MM.1S (cell line): ENCODE measurements at regions not wholly inside any gene's neighbourhood (a gene's known extent, or its start where the extent isn't known, plus 50 kb on each side); places are given as distances from the start of the nearest gene placed in this dataset.

Experiments used
- EZH2 ChIP-seq: fragments of 300-600 bp; sonication (generic); optimal IDR thresholded peaks from 2 replicates; pipeline ENCODE3; 2017; ENCODE audit warnings: low read depth, mild to moderate bottlenecking, antibody characterized with exemption, low read length, mixed read lengths
- EZH2phosphoT487 ChIP-seq: fragments of 300-600 bp; sonication (generic); IDR thresholded peaks from 2 replicates; pipeline ENCODE4 v1.6.1; 2018; ENCODE audit warnings: antibody characterized with exemption, low read length
- TF ChIP-seq, protein P1 (sequence below): fragments of 300-600 bp; sonication (generic); IDR thresholded peaks from 2 replicates; pipeline ENCODE4 v1.5.1; 2016; ENCODE audit warnings: antibody characterized with exemption, low read length, mixed read lengths

DNA sequence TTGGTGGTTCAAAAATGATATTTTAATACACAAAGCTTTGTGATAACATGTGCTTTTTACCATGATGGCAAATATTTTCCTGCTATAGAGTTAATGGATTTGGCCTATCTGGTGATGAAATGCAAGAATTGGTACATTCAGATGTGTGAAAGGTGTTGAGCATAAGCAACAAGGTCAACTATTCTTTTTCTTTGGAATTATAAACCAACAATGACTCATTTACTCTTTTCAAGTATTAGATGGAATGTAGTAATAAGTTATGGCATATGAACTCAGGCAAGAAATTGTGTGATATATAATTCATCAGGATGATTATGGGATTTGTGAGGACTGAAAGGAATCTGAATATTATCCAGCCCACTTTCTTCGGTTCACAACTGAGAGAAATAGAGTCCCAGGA lies 471.4 kb downstream of the ETNK1 start:
- TF ChIP-seq, protein P1, sequence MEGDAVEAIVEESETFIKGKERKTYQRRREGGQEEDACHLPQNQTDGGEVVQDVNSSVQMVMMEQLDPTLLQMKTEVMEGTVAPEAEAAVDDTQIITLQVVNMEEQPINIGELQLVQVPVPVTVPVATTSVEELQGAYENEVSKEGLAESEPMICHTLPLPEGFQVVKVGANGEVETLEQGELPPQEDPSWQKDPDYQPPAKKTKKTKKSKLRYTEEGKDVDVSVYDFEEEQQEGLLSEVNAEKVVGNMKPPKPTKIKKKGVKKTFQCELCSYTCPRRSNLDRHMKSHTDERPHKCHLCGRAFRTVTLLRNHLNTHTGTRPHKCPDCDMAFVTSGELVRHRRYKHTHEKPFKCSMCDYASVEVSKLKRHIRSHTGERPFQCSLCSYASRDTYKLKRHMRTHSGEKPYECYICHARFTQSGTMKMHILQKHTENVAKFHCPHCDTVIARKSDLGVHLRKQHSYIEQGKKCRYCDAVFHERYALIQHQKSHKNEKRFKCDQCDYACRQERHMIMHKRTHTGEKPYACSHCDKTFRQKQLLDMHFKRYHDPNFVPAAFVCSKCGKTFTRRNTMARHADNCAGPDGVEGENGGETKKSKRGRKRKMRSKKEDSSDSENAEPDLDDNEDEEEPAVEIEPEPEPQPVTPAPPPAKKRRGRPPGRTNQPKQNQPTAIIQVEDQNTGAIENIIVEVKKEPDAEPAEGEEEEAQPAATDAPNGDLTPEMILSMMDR, result no peak
- TF ChIP-seq EZH2 (no peak), EZH2phosphoT487 (no peak)
